ENCODE measurements at regions not wholly inside any gene's neighbourhood (a gene's known extent, or its start where the extent isn't known, plus 50 kb on each side); places are given as distances from the start of the nearest gene placed in this dataset.

GRCh38 chr6:122322824-122323223 is 76.6 kb upstream of the HSF2 start:
- Histone ChIP-seq H3K36me3 (ENCODE audit: control insufficient read depth in 2 of 2, insufficient read depth in 1 of 2, low read length in 2 of 2) (no peaks in the 10 kb centered on the region), H3K27ac (ENCODE audit: extremely low read depth, low read depth, low read length) (no peak overlapping the region), H3K9me3 (ENCODE audit: control insufficient read depth, insufficient read depth, low read depth, low read length) (no peaks in the 10 kb centered on the region), H3K4me1 (ENCODE audit: control insufficient read depth, insufficient read depth, low read length) (0 out of 2 replicates have a peak, but pooled peaks cover 5% of the 10 kb centered on the region), H3K4me3 (ENCODE audit: low read depth, low read length) (peak overlapping the region; percentile 6)
- POLR2A ChIA-PET = no interaction called here
- CTCF ChIA-PET = no interaction called here
- TF ChIP-seq KLF10 (tag by site-specific recombination; IDR thresholded peaks at IDR 0.05) (no peak), GLIS2 (tag by site-specific recombination; IDR thresholded peaks at IDR 0.05) (no peak), ZEB2 (tag by site-specific recombination; IDR thresholded peaks at IDR 0.05) (0 out of 2 replicates have a peak, but pooled peaks have one; percentile 37), OSR2 (tag by site-specific recombination; IDR thresholded peaks at IDR 0.05) (peak; percentile 9; the same call in 1 of the 2 replicates), ZNF362 (tag by site-specific recombination; IDR thresholded peaks at IDR 0.05) (no peak), ZNF133 (tag by site-specific recombination; IDR thresholded peaks at IDR 0.05) (peak; percentile 83), PRDM1 (tag by site-specific recombination; IDR thresholded peaks at IDR 0.05) (0 out of 2 replicates have a peak, but pooled peaks have one; percentile 7), SETDB1 (IDR thresholded peaks at IDR 0.05; ENCODE audit: insufficient read length, low read length) (no peak), ZFP37 (tag by site-specific recombination; IDR thresholded peaks at IDR 0.05) (no peak), ZNF558 (tag by site-specific recombination; IDR thresholded peaks at IDR 0.05) (no peak), ZNF112 (tag by site-specific recombination; IDR thresholded peaks at IDR 0.05) (no peak), ZNF391 (tag by site-specific recombination; IDR thresholded peaks at IDR 0.05; ENCODE audit: borderline replicate concordance, low read depth) (no peak), ZBTB48 (tag by site-specific recombination; IDR thresholded peaks at IDR 0.05) (no peak), ZNF350 (tag by site-specific recombination; IDR thresholded peaks at IDR 0.05) (0 out of 2 replicates have a peak, but pooled peaks have one; percentile 9), ZNF513 (tag by site-specific recombination; IDR thresholded peaks at IDR 0.05) (no peak), ZNF621 (tag by site-specific recombination; IDR thresholded peaks at IDR 0.05) (no peak), FEZF1 (tag by site-specific recombination; IDR thresholded peaks at IDR 0.05) (peak; percentile 31; the same call in 1 of the 2 replicates), ZNF555 (tag by site-specific recombination; conservative IDR thresholded peaks at IDR 0.05) (no peak), ZNF366 (tag by site-specific recombination; conservative IDR thresholded peaks at IDR 0.05) (no peak), ZNF248 (tag by site-specific recombination; IDR thresholded peaks at IDR 0.05) (no peak), ZNF449 (tag by site-specific recombination; IDR thresholded peaks at IDR 0.05) (no peak), ZNF654 (tag by site-specific recombination; IDR thresholded peaks at IDR 0.05; ENCODE audit: low read depth) (no peak), TCF7L2 (IDR thresholded peaks at IDR 0.05; ENCODE audit: borderline replicate concordance, low read depth, low read length) (0 out of 2 replicates have a peak, but pooled peaks have one; percentile 34), KLF1 (tag by site-specific recombination; IDR thresholded peaks at IDR 0.05) (no peak), BCL11B (tag by site-specific recombination; IDR thresholded peaks at IDR 0.05; ENCODE audit: low read depth) (0 out of 2 replicates have a peak, but pooled peaks have one; percentile 50), ZNF843 (tag by site-specific recombination; IDR thresholded peaks at IDR 0.05) (peak; percentile 54; the same call in 1 of the 2 replicates)
- TF ChIP-seq, protein P1, sequence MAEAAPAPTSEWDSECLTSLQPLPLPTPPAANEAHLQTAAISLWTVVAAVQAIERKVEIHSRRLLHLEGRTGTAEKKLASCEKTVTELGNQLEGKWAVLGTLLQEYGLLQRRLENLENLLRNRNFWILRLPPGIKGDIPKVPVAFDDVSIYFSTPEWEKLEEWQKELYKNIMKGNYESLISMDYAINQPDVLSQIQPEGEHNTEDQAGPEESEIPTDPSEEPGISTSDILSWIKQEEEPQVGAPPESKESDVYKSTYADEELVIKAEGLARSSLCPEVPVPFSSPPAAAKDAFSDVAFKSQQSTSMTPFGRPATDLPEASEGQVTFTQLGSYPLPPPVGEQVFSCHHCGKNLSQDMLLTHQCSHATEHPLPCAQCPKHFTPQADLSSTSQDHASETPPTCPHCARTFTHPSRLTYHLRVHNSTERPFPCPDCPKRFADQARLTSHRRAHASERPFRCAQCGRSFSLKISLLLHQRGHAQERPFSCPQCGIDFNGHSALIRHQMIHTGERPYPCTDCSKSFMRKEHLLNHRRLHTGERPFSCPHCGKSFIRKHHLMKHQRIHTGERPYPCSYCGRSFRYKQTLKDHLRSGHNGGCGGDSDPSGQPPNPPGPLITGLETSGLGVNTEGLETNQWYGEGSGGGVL (tag by site-specific recombination; IDR thresholded peaks at IDR 0.05) = peak; percentile 61
- TF ChIP-seq, protein P2, sequence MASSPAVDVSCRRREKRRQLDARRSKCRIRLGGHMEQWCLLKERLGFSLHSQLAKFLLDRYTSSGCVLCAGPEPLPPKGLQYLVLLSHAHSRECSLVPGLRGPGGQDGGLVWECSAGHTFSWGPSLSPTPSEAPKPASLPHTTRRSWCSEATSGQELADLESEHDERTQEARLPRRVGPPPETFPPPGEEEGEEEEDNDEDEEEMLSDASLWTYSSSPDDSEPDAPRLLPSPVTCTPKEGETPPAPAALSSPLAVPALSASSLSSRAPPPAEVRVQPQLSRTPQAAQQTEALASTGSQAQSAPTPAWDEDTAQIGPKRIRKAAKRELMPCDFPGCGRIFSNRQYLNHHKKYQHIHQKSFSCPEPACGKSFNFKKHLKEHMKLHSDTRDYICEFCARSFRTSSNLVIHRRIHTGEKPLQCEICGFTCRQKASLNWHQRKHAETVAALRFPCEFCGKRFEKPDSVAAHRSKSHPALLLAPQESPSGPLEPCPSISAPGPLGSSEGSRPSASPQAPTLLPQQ (tag by site-specific recombination; IDR thresholded peaks at IDR 0.05) = no peak
- TF ChIP-seq, protein P3, sequence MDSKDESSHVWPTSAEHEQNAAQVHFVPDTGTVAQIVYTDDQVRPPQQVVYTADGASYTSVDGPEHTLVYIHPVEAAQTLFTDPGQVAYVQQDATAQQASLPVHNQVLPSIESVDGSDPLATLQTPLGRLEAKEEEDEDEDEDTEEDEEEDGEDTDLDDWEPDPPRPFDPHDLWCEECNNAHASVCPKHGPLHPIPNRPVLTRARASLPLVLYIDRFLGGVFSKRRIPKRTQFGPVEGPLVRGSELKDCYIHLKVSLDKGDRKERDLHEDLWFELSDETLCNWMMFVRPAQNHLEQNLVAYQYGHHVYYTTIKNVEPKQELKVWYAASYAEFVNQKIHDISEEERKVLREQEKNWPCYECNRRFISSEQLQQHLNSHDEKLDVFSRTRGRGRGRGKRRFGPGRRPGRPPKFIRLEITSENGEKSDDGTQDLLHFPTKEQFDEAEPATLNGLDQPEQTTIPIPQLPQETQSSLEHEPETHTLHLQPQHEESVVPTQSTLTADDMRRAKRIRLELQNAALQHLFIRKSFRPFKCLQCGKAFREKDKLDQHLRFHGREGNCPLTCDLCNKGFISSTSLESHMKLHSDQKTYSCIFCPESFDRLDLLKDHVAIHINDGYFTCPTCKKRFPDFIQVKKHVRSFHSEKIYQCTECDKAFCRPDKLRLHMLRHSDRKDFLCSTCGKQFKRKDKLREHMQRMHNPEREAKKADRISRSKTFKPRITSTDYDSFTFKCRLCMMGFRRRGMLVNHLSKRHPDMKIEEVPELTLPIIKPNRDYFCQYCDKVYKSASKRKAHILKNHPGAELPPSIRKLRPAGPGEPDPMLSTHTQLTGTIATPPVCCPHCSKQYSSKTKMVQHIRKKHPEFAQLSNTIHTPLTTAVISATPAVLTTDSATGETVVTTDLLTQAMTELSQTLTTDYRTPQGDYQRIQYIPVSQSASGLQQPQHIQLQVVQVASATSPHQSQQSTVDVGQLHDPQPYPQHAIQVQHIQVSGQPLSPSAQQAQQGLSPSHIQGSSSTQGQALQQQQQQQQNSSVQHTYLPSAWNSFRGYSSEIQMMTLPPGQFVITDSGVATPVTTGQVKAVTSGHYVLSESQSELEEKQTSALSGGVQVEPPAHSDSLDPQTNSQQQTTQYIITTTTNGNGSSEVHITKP (tag by site-specific recombination; IDR thresholded peaks at IDR 0.05) = peak; percentile 40; the same call in 1 of the 2 replicates
